K562 (cell line): ENCODE measurements at regions not wholly inside any gene's neighbourhood (a gene's known extent, or its start where the extent isn't known, plus 50 kb on each side); places are given as distances from the start of the nearest gene placed in this dataset.

ENCODE experiments used
- ATF1 ChIP-seq, 2 experiments: fragments of 450-650 bp in 1 of 2; IDR thresholded peaks; 2 replicates each; pipeline ENCODE4 v1.6.1; 2016; ENCODE audit warnings: missing compliant biosample characterization in 1 of 2, missing genetic modification characterization in 1 of 2
- GABPA ChIP-seq: fragments of 200-800 bp; sonication (Bioruptor generic); conservative IDR thresholded peaks from 2 replicates; pipeline ENCODE4 v1.6.1; 2016; ENCODE audit warnings: low read depth, missing genetic modification characterization, missing compliant biosample characterization
- MAFK ChIP-seq: IDR thresholded peaks from 2 replicates; pipeline ENCODE4 v1.6.1; 2011; ENCODE audit warnings: low read length, improper control_type of control experiment
- SP2 ChIP-seq: IDR thresholded peaks from 2 replicates; pipeline ENCODE4 v1.6.1; 2011; ENCODE audit warnings: mild to moderate bottlenecking, low read depth, low read length, moderate library complexity; ENCODE audit not compliant: poor library complexity, severe bottlenecking; ENCODE audit errors: extremely low read depth
- SRSF9 ChIP-seq: fragments of 200-400 bp; formaldehyde crosslinking; IDR thresholded peaks from 2 replicates; pipeline ENCODE4 v1.6.1; 2017; ENCODE audit warnings: low read depth, low read length, borderline replicate concordance
- TBL1XR1 ChIP-seq, 2 experiments: IDR thresholded peaks; 2 replicates each; pipeline ENCODE4 v1.6.1; 2012; ENCODE audit warnings: improper control_type of control experiment in 2 of 2, low read length in 2 of 2, mild to moderate bottlenecking in 1 of 2
- ZNF785 ChIP-seq: fragments of 250-450 bp; sonication (Bioruptor Pico); IDR thresholded peaks from 2 replicates; pipeline ENCODE4 v1.4.0; 2020; ENCODE audit warnings: mild to moderate bottlenecking
- TF ChIP-seq, protein P1 (sequence below): fragments of 450-650 bp; IDR thresholded peaks from 2 replicates; pipeline ENCODE4 v1.6.1; 2016; ENCODE audit warnings: low read depth
- TF ChIP-seq, protein P2 (sequence below): sonication (generic); IDR thresholded peaks from 2 replicates; pipeline ENCODE4 v1.6.1; 2016

DNA sequence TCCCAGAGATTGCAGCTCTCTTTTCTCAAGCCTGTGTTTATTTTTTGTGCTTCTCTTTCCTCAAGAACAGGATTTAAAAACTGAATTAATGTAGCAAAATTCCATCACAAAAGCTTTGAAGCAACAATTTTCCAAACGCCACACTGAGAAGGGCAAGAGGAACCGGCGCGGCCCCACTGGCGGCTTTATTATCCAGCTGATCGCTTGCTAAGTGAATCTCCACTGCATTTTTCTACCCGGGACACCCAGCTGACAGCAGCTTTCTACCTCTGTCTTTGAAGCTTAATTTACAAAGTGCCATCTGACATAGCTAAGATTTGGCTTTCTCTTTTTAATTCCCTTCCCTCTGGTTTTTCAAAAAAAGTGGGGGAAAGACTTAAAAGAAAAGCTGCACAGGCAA is 369.3 kb upstream of the C1orf174 start:
- TF ChIP-seq MAFK (no peak), SP2 (no peak), GABPA (tag) (no peak), ATF1 (CRISPR knock-in tag; IDR thresholded peaks at IDR 0.05) (no peak), ATF1 (tag; IDR thresholded peaks at IDR 0.05) (no peak), ZNF785 (CRISPR knock-in tag) (no peak), TBL1XR1 (IDR thresholded peaks at IDR 0.05; ENCODE audit: low read length in 2 of 2) (no peak), SRSF9 (no peak)
- TF ChIP-seq, protein P1, sequence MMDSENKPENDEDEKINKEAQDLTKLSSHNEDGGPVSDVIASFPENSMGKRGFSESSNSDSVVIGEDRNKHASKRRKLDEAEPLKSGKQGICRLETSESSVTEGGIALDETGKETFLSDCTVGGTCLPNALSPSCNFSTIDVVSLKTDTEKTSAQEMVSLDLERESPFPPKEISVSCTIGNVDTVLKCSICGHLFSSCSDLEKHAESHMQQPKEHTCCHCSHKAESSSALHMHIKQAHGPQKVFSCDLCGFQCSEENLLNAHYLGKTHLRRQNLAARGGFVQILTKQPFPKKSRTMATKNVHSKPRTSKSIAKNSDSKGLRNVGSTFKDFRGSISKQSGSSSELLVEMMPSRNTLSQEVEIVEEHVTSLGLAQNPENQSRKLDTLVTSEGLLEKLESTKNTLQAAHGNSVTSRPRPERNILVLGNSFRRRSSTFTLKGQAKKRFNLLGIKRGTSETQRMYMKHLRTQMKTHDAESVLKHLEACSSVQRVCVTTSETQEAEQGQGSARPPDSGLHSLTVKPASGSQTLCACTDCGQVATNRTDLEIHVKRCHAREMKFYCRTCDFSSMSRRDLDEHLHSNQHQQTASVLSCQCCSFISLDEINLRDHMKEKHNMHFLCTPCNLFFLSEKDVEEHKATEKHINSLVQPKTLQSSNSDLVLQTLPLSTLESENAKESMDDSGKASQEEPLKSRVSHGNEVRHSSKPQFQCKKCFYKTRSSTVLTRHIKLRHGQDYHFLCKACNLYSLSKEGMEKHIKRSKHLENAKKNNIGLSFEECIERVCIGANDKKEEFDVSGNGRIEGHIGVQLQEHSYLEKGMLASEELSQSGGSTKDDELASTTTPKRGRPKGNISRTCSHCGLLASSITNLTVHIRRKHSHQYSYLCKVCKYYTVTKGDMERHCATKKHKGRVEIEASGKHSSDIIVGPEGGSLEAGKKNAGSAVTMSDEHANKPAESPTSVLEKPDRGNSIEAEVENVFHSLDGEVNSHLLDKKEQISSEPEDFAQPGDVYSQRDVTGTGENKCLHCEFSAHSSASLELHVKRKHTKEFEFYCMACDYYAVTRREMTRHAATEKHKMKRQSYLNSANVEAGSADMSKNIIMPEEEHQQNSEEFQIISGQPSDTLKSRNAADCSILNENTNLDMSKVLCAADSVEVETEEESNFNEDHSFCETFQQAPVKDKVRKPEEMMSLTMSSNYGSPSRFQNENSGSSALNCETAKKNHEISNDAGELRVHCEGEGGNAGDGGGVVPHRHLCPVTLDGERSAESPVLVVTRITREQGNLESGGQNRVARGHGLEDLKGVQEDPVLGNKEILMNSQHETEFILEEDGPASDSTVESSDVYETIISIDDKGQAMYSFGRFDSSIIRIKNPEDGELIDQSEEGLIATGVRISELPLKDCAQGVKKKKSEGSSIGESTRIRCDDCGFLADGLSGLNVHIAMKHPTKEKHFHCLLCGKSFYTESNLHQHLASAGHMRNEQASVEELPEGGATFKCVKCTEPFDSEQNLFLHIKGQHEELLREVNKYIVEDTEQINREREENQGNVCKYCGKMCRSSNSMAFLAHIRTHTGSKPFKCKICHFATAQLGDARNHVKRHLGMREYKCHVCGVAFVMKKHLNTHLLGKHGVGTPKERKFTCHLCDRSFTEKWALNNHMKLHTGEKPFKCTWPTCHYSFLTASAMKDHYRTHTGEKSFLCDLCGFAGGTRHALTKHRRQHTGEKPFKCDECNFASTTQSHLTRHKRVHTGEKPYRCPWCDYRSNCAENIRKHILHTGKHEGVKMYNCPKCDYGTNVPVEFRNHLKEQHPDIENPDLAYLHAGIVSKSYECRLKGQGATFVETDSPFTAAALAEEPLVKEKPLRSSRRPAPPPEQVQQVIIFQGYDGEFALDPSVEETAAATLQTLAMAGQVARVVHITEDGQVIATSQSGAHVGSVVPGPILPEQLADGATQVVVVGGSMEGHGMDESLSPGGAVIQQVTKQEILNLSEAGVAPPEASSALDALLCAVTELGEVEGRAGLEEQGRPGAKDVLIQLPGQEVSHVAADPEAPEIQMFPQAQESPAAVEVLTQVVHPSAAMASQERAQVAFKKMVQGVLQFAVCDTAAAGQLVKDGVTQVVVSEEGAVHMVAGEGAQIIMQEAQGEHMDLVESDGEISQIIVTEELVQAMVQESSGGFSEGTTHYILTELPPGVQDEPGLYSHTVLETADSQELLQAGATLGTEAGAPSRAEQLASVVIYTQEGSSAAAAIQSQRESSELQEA: no peak
- TF ChIP-seq, protein P2, sequence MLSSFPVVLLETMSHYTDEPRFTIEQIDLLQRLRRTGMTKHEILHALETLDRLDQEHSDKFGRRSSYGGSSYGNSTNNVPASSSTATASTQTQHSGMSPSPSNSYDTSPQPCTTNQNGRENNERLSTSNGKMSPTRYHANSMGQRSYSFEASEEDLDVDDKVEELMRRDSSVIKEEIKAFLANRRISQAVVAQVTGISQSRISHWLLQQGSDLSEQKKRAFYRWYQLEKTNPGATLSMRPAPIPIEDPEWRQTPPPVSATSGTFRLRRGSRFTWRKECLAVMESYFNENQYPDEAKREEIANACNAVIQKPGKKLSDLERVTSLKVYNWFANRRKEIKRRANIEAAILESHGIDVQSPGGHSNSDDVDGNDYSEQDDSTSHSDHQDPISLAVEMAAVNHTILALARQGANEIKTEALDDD: no peak
